Colonic mucosa (tissue), 4 donors: ENCODE measurements at regions not wholly inside any gene's neighbourhood (a gene's known extent, or its start where the extent isn't known, plus 50 kb on each side); places are given as distances from the start of the nearest gene placed in this dataset.

Experiments
- DNase-seq: peaks from one replicate; pipeline ENCODE4 v3.0.0-alpha.2; 2020
- H3K27ac ChIP-seq: fragments of 200-600 bp; one replicate; pipeline ENCODE4 v1.8.0; 2021
- H3K27me3 ChIP-seq: fragments of 200-600 bp; one replicate; pipeline ENCODE4 v1.8.0; 2021
- H3K36me3 ChIP-seq: fragments of 200-600 bp; one replicate; pipeline ENCODE4 v1.8.0; 2021
- H3K4me1 ChIP-seq: fragments of 200-600 bp; one replicate; pipeline ENCODE4 v1.8.0; 2021; ENCODE audit warnings: mild to moderate bottlenecking
- H3K4me3 ChIP-seq: fragments of 200-600 bp; one replicate; pipeline ENCODE4 v1.8.0; 2021
- H3K9ac ChIP-seq, 2 donors: one replicate each; pipeline ENCODE4 v1.7.0; 2013; ENCODE audit warnings: control low read depth in 2 of 2, low read depth in 2 of 2, low read length in 2 of 2
- H3K9me3 ChIP-seq: fragments of 200-600 bp; one replicate; pipeline ENCODE4 v1.8.0; 2021
- intact Hi-C: fragments of 100-400 bp; cut with DNase I; formaldehyde crosslinking; loops from one replicate; pipeline ENCODE4 v1.14.1; 2022
- TF ChIP-seq, protein P1 (sequence below): fragments of 200-600 bp; IDR thresholded peaks from one replicate; pipeline ENCODE4 v1.8.0; 2022; ENCODE audit warnings: antibody characterized with exemption, mild to moderate bottlenecking
- donor health status: healthy.
- donor health status: DM: no; HTN: no; CAD: no.
- donor health status: DM: no; HTN: no; CAD: no.

- TF ChIP-seq, protein P1, sequence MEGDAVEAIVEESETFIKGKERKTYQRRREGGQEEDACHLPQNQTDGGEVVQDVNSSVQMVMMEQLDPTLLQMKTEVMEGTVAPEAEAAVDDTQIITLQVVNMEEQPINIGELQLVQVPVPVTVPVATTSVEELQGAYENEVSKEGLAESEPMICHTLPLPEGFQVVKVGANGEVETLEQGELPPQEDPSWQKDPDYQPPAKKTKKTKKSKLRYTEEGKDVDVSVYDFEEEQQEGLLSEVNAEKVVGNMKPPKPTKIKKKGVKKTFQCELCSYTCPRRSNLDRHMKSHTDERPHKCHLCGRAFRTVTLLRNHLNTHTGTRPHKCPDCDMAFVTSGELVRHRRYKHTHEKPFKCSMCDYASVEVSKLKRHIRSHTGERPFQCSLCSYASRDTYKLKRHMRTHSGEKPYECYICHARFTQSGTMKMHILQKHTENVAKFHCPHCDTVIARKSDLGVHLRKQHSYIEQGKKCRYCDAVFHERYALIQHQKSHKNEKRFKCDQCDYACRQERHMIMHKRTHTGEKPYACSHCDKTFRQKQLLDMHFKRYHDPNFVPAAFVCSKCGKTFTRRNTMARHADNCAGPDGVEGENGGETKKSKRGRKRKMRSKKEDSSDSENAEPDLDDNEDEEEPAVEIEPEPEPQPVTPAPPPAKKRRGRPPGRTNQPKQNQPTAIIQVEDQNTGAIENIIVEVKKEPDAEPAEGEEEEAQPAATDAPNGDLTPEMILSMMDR = peak; percentile 24
- DNase-seq = no peak
- Histone ChIP-seq H3K4me1 (no peaks in the 10 kb centered on the region), H3K4me3 (no peak overlapping the region), H3K27me3 (no peaks in the 10 kb centered on the region), H3K36me3 (no peaks in the 10 kb centered on the region), H3K9me3 (no peaks in the 10 kb centered on the region), H3K27ac (no peak overlapping the region), H3K9ac (no peak overlapping the region)
- intact Hi-C loops = no loop called here
Observed at GRCh38 chr20:40797425-40797824, 108.4 kb upstream of the MAFB start.

DNA sequence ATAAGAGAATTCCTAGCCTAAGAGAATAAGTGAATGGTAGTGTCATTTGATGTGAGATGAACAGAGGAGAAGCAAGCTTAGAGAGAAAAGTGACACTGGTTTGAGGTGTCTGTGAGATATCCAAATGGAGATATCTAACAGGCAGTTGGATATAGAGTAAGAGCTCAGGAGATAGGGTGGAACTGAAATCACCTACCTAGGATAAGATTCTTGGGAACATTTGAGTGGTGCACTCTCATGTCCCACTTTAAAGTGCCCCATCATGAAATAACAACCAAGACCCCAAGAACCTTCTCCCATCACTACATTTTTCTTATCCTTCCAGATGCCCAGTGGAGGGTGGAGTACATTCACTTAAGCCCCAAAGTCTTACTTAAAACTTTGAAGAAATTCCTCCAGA, 109.0 kb upstream of the MAFB start:
- intact Hi-C loops = no loop called here
- no peaks in the 10 kb centered on the region for H3K36me3 ChIP-seq
- no peak overlapping the region for H3K27ac ChIP-seq
- TF ChIP-seq, protein P1 = no peak
- no peaks in the 10 kb centered on the region for H3K9me3 ChIP-seq
- H3K4me3 ChIP-seq = no peak overlapping the region
- H3K27me3 ChIP-seq = no peaks in the 10 kb centered on the region
- no peaks in the 10 kb centered on the region for H3K4me1 ChIP-seq
- DNase-seq = no peak
- no peak overlapping the region for H3K9ac ChIP-seq

GRCh38 chr20:40802886-40803285, 113.8 kb upstream of the MAFB start:
- DNase-seq = no peak
- Histone ChIP-seq H3K36me3 (no peaks in the 10 kb centered on the region), H3K27ac (no peak overlapping the region), H3K9ac (no peak overlapping the region), H3K4me3 (no peak overlapping the region), H3K27me3 (no peaks in the 10 kb centered on the region), H3K9me3 (no peaks in the 10 kb centered on the region), H3K4me1 (no peaks in the 10 kb centered on the region)
- TF ChIP-seq, protein P1 = no peak
- intact Hi-C loops = no loop called here

DNA sequence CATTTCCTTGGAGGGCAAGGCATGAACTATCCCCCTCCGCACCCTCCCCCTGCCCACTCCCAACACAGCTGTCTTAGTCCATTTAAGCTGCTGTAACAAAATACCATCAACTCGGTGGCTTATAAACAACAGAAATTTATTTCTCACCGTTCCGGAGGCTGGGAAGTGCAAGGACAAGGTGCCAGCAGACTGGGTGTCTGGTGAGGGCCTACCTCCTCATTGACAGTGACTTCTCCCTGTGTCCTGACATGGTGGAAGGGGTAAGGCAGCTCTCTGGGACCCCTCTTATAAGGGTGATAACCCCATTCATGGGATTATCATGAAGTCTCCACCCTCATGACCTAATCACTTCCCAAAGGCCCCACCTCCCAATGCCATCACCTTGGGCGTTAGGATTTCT, 114.3 kb upstream of the MAFB start:
- Histone ChIP-seq H3K36me3 (no peaks in the 10 kb centered on the region), H3K4me1 (no peaks in the 10 kb centered on the region), H3K9ac (no peak overlapping the region), H3K27ac (no peak overlapping the region), H3K27me3 (no peaks in the 10 kb centered on the region), H3K9me3 (no peaks in the 10 kb centered on the region), H3K4me3 (no peak overlapping the region)
- intact Hi-C loops = no loop called here
- DNase-seq = no peak
- TF ChIP-seq, protein P1 = no peak

DNA sequence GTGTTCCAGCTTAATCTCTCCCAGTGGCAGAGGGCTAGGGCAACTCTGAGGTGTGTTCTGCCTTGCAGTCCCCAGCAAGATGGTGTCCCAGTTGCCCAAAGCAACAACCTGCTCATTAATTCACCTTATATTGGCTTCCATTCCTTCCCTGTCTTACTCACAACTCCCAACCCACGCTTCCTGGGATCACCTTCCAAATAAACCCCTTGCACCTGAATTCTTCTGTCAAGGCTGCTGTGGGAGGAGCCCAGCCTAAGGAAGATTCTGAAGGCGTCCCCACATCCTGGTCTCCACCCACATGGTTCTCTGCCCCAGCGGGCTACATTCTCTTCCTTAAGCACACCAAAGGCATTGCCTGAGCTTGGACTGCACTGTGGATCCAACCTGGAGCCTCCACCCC, 116.6 kb upstream of the MAFB start:
- no peaks in the 10 kb centered on the region for H3K4me1 ChIP-seq
- intact Hi-C loops = no loop called here
- no peaks in the 10 kb centered on the region for H3K9me3 ChIP-seq
- DNase-seq = no peak
- no peak overlapping the region for H3K4me3 ChIP-seq
- H3K27me3 ChIP-seq = no peaks in the 10 kb centered on the region
- no peak overlapping the region for H3K9ac ChIP-seq
- H3K27ac ChIP-seq = no peak overlapping the region
- TF ChIP-seq, protein P1 = no peak
- no peaks in the 10 kb centered on the region for H3K36me3 ChIP-seq
